Hematopoietic multipotent progenitor cell treated with erythropoietin and hydrocortisone succinate and interleukin-3 and kit ligand, for 17 days (in vitro differentiated cells): ENCODE measurements at regions not wholly inside any gene's neighbourhood (a gene's known extent, or its start where the extent isn't known, plus 50 kb on each side); places are given as distances from the start of the nearest gene placed in this dataset.
"Not testable (repeated sequence)": the region's sequence is repeated elsewhere in the genome, so short reads cannot be mapped to it uniquely, and the experiment has no call there.

Source experiments
- DNase-seq: peaks from one replicate; pipeline ENCODE4 v3.0.0-alpha.2; 2015; ENCODE audit warnings: low spot score

- no peak for DNase-seq
Observed at GRCh38 chr5:28301712-28302111, 1263.3 kb upstream of the CDH9 start.

GRCh38 chr5:28296254-28297013 is 1258.0 kb upstream of the CDH9 start:
- no peak for DNase-seq

- not testable (repeated sequence) for DNase-seq
Observed at GRCh38 chr5:28287021-28287420, 1248.6 kb upstream of the CDH9 start.

GRCh38 chr5:28286566-28286965 is 1248.2 kb upstream of the CDH9 start:
- no peak for DNase-seq

- DNase-seq, result no peak
Observed at GRCh38 chr5:28284788-28285187, 1246.4 kb upstream of the CDH9 start.

- DNase-seq, result no peak
Observed at GRCh38 chr5:28281351-28281750, 1243.0 kb upstream of the CDH9 start.

- DNase-seq, result no peak
Observed at GRCh38 chr5:28275931-28276330, 1237.5 kb upstream of the CDH9 start.

- no peak for DNase-seq
Observed at GRCh38 chr5:28269978-28270377, 1231.6 kb upstream of the CDH9 start.

GRCh38 chr5:28265877-28266276 is 1227.5 kb upstream of the CDH9 start:
- no peak for DNase-seq

- DNase-seq, result no peak
Observed at GRCh38 chr5:28254846-28255245, 1216.5 kb upstream of the CDH9 start.

- DNase-seq, result no peak
Observed at GRCh38 chr5:28253431-28253830, 1215.0 kb upstream of the CDH9 start.

- no peak for DNase-seq
Observed at GRCh38 chr5:28249771-28250415, 1211.5 kb upstream of the CDH9 start.

- DNase-seq, result no peak
Observed at GRCh38 chr5:28234356-28234968, 1196.1 kb upstream of the CDH9 start.

- no peak for DNase-seq
Observed at GRCh38 chr5:28226407-28226806, 1188.0 kb upstream of the CDH9 start.

GRCh38 chr5:28219539-28219938 is 1181.2 kb upstream of the CDH9 start:
- no peak for DNase-seq

- DNase-seq, result no peak
Observed at GRCh38 chr5:28217695-28218094, 1179.3 kb upstream of the CDH9 start.

GRCh38 chr5:28216939-28217360 is 1178.6 kb upstream of the CDH9 start:
- no peak for DNase-seq

- no peak for DNase-seq
Observed at GRCh38 chr5:28215091-28215490, 1176.7 kb upstream of the CDH9 start.

- DNase-seq, result no peak
Observed at GRCh38 chr5:28214292-28214691, 1175.9 kb upstream of the CDH9 start.

- DNase-seq, result no peak
Observed at GRCh38 chr5:28208356-28208755, 1170.0 kb upstream of the CDH9 start.

GRCh38 chr5:28190011-28190410 is 1151.6 kb upstream of the CDH9 start:
- no peak for DNase-seq

GRCh38 chr5:28174691-28175090 is 1136.3 kb upstream of the CDH9 start:
- no peak for DNase-seq

GRCh38 chr5:28165096-28165495 is 1126.7 kb upstream of the CDH9 start:
- DNase-seq, result no peak
